GM12873 (cell line): ENCODE measurements at regions not wholly inside any gene's neighbourhood (a gene's known extent, or its start where the extent isn't known, plus 50 kb on each side); places are given as distances from the start of the nearest gene placed in this dataset.
A peak's percentile ranks its signal among the peaks of the same experiment; 100 is the strongest.

Source experiments
- CTCF ChIP-seq: IDR thresholded peaks from 2 replicates; pipeline ENCODE4 v1.5.1; 2012; ENCODE audit warnings: low read depth, mild to moderate bottlenecking, moderate library complexity, low read length, control low read depth; ENCODE audit not compliant: insufficient read depth; ENCODE audit errors: missing control alignments

- peak; percentile 86 for TF ChIP-seq CTCF
Measured at GRCh38 chr22:35154937-35155387, 89.0 kb downstream of the ISX start.

- peak; percentile 33 for TF ChIP-seq CTCF
Measured at GRCh38 chr22:35155403-35156025, 89.6 kb downstream of the ISX start.

GRCh38 chr22:35156945-35157344, 91.0 kb downstream of the ISX start:
- no peak for TF ChIP-seq CTCF

GRCh38 chr22:35158336-35158735, 92.4 kb downstream of the ISX start:
- TF ChIP-seq CTCF: no peak

- TF ChIP-seq CTCF: no peak
Measured at GRCh38 chr22:35159343-35159742, 93.4 kb downstream of the ISX start.

- no peak for TF ChIP-seq CTCF
Measured at GRCh38 chr22:35160268-35160667, 94.3 kb downstream of the ISX start.

GRCh38 chr22:35170716-35171697, 86.3 kb upstream of the HMGXB4 start:
- no peak for TF ChIP-seq CTCF
